ENCODE measurements at regions not wholly inside any gene's neighbourhood (a gene's known extent, or its start where the extent isn't known, plus 50 kb on each side); places are given as distances from the start of the nearest gene placed in this dataset.
A peak's percentile ranks its signal among the peaks of the same experiment; 100 is the strongest.
"Not testable (repeated sequence)": the region's sequence is repeated elsewhere in the genome, so short reads cannot be mapped to it uniquely, and the experiment has no call there.

DNA sequence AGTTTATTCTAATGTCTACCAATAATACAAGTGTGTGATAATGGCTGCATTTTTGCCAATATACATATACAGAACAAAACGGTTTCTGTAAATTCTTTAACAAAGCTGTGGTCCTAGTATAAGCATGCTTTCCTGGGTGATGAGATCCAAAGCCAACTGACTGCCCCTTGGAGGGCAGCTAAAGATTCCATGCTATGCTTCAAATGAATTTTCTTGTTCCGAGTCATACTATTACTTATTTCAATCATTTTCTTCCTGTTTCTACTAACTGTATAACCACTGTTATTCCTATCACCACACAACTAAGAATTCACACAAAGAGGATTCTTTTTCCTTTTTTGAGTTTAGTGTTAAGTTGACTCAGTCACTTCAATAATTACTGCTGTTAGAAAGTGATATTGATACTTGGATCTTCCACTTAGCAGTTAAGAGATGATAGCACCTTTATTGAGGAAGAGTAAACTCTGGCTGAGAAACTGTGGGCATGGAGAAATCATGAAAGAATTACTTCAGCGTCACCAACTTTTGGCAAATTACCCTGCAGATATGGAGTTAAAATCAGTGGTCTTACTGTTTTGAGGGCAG is 197.5 kb downstream of the ARL4A start:
- peak; percentile 75 for DNase-seq (ENCODE audit: low read depth)

DNA sequence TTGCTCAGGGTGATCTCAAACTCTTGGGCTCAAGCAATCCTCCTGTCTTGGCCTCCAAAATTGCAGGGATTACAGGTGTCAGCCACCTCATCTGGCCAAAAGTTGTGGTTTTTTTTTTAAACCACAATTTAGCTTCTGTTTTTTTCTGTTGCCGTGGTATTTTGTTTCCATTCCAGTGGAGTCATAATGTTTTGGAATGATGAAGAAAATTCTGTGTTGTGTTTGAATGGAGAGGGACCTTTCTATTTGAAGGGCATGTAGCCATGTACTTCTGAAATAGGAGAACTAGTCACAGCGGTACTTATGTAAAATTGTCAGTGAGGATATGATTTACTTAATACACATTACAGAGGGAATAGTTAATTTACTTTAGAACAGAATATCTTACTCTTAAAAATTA is 201.3 kb downstream of the ARL4A start:
- peak; percentile 57 for DNase-seq (ENCODE audit: low read depth)

DNA sequence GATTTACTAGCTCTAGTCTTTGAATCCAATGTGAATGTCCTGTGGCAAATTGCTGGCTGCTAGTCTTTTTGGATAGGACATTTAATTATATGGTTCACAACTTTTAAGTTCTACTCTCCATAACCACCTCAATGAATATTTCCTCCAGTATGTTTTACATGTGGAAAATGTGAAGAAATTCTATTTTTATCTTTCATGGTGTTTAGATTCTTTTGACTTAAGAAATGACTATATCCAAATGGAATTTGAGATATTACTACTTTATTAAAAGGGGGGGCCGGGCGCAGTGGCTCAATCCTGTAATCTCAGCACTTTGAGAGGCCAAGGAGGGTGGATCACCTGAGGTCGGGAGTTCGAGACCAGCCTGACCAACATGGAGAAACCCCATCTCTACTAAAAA is 202.0 kb downstream of the ARL4A start:
- peak; percentile 71 for DNase-seq (ENCODE audit: low read depth)

DNA sequence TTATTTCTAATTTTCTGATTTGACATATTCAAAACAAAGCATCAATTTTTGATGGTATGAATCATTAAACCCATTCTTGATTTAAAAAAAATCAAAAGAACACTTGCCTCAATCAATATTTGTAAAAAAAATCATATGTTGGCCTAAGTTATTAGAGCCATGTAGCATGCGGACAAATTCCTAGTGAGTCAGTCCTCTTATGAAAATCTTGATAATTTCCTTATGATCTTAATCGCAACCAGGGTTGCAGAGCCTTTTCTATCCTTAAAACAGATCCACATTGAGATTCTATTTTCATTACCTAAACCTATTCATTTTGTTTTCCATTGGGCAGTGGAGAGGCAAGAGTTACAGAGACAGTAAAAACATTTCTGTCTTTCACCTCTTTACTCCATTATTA is 203.2 kb downstream of the ARL4A start:
- DNase-seq (ENCODE audit: low read depth): no peak

DNA sequence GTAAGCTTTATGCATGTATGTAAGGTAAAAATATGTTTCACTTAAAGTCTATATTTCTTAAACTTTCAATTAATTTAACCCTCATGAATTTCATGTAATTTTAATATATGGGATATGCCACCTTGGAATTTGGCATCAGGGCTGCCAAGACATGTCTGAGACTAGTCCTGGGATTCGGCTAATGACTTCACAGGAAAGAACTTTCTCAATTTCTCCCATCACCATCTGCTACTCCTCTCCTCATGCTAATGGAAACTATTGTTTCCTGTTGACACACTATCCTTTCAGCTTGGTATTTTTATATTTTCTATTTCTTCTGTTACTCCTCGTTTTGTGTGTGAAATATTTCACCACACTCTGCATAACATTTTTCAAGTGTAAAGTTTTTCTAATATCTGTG is 205.9 kb downstream of the ARL4A start:
- DNase-seq (ENCODE audit: low read depth): peak; percentile 39

DNA sequence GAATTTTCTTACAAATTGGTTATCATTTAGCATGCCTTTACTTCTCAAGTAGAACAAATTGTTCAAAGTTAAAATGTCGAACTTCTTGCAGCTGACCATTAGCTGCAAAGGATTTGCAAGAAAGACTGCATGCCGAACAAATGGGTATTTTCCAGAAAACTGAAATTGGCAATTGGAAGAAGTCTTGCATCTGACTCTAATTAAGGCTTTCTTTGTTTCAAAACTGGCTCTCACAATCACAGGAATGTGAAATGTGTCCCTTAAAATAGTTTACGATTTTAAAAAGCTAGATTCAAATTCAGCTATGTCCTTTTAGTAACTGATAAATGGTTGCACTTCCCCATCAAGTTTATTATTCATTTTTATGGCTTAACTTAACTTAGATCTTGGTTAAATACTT is 207.9 kb downstream of the ARL4A start:
- peak; percentile 59 for DNase-seq (ENCODE audit: low read depth)

DNA sequence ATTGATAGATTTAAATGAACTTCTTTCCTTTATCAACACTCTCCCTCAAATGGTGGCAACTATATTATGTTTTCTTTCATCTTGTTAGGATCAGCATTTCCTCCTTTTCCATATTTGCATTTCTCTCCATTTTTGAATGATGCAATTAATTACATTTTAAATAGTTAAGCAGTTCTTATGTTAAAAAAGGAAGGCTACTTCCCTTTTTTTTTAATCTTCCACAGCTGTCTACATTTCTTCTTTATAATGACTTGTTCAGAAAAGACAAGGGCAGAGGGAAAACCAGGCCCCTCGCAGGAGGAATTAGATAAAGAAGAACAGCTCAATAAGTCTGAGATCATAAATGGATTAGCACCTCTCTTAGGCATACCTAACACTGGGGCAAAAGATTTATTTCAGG is 208.9 kb downstream of the ARL4A start:
- no peak for DNase-seq (ENCODE audit: low read depth)

DNA sequence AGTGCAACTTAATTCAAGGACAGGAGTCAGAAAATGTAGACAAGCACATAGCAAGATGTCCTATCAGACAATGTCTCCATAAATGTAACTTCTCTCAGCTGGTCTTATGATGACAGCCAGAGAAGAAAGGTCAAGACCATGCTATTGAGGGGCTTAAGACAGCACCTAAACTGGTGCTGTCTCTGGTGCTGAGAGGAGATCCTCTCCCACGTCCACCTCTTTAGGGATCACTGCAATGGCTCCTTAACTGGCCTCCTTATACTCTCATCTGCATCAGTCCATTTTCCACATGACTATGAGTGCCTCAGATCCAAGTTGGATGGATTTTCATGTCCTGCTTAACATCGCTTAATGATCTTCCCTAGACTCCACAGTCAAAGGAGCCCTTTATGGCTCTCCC is 210.6 kb downstream of the ARL4A start:
- no peak for DNase-seq (ENCODE audit: low read depth)

DNA sequence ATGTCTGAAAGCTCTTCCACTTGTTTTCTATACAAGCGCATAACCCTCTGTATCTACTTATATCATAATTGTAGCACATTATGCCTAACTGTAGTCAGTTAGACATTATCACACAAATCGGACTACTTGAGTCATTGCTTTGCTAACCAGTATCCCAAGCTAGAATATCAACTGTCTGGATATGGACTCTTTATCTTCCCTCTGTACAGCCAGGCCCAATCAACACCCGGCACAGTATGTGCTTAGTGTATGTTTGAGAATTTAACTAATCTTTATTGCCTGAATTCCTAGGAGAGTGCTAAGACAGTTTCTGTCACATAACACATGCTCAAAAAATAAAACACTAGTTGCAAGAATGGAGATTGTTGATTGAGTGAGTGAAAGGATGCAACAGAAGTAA is 211.2 kb downstream of the ARL4A start:
- DNase-seq (ENCODE audit: low read depth): no peak

DNA sequence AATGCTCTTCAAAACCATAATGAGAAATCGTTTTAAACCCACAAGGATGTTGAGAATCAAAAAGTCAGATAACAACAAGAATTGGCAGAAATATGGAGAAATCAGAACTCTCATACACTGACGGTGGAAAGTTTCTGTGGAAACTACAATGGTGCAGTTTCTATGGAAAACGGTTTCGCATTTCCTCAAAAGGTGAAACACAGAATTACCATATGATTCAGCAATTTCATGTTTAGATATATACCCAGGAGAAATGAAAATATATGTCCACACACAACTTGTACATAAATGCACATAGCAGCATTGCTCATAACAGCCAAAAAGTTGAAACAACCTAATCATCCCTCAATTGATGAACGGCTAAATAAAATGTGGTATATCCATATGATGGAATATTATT is 218.2 kb downstream of the ARL4A start:
- no peak for DNase-seq (ENCODE audit: low read depth)

DNA sequence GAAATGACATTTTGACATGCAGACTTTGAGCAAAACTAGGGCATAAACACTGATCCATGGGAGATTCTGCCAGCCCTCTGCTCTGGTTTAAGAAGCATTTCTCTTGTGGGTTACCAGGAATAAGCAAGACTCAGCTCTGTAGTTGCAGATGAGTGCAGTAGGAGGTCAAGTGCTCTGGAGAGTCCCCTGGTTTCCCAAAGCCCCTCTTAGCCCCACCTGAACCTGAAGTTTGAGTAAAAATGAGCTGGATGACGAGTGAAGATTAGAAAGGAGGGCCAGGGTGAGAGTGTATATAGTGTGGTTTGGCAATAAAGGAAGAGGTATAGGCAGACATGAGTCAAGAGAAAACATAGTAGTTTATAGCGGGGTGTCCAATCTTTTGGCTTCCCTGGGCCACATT is 220.3 kb downstream of the ARL4A start:
- DNase-seq (ENCODE audit: low read depth): no peak

DNA sequence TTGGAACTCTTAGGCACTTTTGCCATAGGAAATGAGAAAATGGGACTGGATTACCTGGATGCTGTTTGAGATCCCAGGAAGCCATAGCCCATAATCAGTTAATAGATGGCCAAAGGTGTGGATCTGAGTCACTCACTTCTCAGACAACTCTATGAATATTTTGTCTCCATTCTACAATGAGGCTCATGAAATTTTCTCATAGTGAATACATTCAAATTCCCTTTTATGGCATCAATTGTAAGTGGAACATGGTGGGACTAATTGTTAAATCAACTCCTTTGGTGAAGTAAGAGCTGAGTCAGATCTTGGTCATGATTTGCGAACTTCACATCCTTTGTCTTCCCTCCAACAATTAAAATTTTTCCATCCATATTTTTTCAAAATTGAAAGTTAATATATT is 222.1 kb downstream of the ARL4A start:
- no peak for DNase-seq (ENCODE audit: low read depth)

DNA sequence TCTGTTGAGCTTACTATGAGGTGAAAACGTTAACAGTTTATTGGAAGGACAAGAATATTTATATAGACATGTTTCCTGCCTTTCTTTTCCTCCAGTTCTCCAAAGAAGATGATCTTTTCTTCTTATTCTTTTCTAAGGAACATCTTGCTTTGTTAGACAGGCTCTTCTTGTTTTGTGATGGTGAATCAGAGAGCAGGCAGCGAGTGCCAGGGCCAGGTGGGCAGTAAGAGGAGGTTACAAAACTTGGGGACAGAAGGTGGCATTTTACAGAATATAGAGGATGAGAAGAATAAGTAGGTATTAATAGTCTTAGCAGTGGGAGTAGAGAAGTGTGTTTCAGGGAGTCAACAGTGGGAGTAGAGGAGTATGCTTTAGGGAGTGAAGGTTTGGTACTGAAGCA is 223.6 kb downstream of the ARL4A start:
- DNase-seq (ENCODE audit: low read depth): no peak

DNA sequence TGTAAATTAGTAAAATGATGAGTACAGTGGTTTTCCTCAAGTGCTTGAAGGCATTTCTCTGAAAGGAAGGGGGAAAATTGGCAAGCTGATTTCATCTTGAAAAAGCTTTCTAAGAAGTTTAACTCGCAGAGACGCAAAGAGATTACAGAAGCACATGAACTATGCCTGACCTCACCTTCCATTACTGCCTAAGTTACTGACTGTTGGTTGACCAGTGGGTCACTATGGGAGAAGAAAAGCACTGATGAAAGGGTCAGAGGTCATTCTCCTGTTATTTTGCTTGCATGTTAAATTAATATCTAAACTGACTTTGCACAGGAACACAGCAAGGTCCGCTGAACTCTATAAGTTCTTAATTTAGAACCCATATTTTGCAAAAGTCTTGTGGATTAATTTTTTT is 225.6 kb downstream of the ARL4A start:
- no peak for DNase-seq (ENCODE audit: low read depth)

DNA sequence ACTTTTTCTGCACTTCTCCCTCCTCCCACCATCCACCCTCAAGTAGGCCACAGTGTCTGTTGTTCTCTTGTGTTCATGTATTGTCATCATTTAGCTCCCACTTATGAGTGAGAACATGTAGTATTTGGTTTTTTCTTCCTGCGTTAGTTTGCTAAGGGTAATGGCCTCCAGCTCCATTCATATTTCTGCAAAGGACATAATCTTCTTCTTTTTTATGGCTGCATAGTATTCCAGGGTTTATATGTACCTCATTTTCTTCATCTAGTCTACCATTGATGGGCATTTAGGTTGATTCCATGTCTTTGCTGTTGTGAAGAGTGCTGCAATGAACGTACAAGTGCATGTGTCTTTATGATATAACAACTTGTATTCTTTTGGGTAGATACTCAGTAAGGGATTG is 230.4 kb downstream of the ARL4A start:
- DNase-seq (ENCODE audit: low read depth): no peak

DNA sequence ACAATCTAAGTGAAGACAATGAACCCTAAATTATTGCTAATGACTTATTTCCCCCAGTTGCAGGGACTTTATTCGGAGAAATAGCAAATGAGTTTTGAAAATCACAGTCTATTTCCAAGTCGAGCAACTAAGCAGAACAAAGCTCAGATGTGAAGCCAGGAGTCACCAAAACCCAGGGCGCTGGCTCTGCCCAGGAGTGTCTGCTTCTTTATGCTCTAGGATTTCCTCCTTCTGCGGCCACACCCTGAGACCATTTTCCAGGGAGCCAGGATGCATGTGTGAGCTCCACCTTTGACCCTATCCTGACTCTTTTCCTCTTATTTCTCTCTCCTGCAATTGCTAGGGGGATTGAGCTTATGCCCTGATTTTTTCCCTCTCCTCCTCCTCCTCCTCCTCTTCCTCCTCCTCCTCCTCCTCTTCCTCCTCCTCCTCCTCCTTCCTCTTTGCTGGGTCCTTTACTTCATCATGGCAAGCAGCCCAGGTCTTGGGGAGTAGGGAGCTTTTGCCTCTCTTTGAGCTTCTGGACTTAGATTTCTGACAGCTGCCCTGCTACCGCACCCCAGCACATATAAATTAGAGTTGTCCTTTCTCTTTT is 234.4 kb downstream of the ARL4A start:
- DNase-seq (ENCODE audit: low read depth): no peak

DNA sequence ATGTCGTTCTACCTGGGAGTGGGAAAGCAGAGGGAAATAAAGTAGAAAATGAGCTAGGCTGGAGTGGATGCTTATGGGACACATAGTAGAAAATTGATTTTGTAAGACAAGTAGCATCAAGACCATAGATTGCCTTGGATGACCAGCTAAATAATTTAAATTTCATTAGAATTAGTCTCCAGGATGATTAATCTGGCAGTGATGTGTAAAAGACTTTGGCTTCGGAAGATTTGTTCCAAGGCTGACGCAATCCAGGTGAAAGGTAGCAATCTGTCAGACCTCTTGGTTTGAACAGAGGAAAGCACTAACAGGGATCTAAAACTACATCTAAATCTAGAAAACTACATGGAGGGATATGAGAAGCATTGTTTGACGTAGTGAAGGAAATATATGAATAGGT is 236.5 kb downstream of the ARL4A start:
- peak; percentile 25 for DNase-seq (ENCODE audit: low read depth)

DNA sequence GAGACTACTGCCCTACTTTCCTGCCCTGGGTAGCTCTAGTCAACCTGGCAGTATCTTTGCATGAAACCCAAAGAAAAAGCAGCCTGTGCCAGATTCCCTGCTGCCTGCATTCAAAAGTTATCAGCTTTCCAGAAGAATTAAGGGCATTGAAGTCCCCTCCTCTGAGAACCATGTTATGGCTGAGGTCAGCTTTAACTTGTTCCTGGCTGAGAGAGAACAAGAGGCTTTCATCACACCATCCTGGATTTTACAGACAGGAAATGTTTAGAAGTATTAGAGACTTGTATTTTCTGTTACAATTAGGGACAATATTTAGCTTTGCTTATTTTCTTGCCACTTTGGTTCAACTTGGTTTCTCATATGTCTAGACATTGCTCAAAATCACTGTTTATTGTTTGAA is 238.8 kb downstream of the ARL4A start:
- no peak for DNase-seq (ENCODE audit: low read depth)

DNA sequence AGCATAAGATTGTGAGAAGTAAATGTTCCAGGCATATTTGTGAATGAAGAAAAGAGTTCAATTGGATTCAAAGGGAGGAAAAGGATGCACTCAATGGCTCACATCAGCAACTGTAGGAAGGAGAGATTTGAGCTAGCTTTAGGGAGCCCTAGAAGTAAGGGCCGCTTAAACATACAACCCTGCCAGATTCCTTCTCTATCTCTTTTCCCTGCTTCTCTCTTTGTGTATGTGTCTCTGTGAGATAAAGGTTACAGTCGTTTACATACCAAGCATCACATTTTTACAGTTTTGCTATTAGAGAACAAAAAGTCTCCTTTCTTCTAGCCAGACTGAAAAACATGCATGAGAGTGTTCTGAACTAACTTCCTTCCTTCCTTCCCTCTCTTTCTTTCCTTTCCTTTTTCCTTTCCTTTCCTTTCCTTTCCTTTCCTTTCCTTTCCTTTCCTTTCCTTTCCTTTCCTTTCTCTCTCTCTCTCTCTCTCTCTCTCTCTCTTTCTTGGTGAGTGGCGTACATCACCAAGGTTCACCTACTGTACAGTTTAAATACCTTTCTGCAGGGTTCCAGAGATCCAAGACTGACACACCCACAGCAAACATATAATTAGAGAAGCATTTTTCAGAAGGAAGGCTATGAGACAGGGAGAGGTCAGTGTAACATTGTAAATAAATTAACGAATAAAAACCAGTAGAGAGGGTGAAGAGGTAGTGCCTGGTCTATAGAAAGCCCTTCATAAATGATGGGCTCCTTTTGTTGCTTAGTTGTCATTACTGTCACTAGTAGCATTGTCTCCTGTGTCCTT is 240.4 kb downstream of the ARL4A start:
- no peak for DNase-seq (ENCODE audit: low read depth)

DNA sequence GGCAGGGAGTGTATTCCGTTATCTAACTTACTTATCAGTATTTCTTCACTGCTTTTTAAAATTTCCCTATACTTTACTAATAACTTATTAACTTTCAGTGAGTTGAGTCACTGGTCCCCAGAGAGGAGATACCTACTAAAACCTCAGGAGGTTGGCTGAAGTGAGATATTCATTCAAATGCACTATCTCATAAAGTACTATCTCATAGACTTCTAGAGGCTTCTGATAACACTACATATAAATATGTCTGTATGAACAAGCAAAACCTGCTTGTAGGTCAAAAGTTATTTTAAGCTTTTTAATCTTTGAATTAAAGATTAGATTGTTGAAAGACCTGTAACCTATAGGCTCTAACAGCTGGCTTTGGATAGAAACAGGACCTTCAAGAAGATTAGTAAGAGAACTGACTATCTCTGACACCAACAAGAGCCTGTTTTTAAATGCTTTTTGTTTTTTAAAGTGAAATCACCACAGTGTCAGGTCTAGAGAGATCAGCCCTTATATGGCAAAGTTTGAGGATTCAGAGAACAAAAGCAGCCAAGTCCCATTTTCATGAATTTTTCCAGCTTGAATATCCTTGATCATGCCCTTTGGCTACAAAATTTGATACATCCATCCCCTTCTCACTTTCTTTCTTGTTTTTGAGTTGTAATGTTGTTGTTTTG is 242.2 kb downstream of the ARL4A start:
- no peak for DNase-seq (ENCODE audit: low read depth)

DNA sequence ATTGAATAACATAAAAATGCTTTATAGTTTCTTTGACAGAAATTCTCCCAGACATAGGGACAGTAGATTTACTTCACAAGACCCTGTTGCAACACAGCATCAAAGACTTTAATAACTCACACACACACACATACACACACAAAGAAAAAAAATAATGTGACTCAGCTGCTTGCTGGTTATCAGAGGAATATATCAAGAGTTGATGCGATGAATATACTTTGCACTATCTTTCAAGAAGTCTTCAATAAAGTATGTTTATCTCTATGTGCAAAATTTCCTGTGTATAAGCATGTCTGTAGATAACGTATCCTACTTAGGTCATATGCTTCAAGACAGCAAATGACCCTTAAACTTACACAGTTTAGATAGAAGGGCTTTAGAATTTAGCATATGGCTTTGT is 243.1 kb downstream of the ARL4A start:
- no peak for DNase-seq (ENCODE audit: low read depth)

DNA sequence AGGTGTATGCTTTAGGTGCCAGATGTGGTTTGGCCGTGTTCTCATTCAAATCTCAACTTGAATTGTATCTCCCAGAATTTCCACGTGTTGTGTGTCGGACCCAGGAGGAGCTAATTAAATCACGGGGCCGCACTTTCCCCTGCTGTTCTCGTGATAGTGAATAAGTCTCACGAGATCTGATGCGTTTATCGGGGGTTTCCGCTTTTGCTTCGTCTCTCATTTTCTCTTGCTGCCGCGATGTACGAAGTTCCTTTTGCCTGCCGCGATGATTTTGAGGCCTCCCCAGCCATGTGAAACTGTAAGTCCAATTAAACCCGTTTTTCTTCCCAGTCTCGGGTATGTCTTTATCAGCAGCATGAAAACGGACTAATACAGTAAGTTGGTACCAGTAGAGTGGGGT is 244.0 kb downstream of the ARL4A start:
- not testable (repeated sequence) for DNase-seq (ENCODE audit: low read depth)

DNA sequence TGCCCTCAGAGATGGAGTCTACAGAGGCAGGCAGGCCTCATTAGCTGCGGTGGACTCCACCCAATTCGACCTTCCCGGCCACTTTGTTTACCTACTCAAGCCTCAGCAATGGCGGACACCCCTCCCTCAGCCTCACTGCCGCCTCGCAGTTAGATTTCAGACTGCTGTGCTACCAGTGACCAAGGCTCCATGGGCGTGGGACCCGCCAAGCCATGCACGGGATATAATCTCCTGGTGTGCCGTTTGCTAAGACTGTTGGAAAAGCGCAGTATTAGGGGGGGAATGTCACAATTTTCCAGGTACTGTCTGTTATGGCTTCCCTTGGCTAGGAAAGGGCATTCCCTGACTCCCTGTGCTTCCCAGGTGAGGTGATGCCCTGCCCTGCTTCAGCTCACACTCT is 252.3 kb downstream of the ARL4A start:
- no peak for DNase-seq (ENCODE audit: low read depth)
